ENCODE measurements at regions not wholly inside any gene's neighbourhood (a gene's known extent, or its start where the extent isn't known, plus 50 kb on each side); places are given as distances from the start of the nearest gene placed in this dataset.

DNA sequence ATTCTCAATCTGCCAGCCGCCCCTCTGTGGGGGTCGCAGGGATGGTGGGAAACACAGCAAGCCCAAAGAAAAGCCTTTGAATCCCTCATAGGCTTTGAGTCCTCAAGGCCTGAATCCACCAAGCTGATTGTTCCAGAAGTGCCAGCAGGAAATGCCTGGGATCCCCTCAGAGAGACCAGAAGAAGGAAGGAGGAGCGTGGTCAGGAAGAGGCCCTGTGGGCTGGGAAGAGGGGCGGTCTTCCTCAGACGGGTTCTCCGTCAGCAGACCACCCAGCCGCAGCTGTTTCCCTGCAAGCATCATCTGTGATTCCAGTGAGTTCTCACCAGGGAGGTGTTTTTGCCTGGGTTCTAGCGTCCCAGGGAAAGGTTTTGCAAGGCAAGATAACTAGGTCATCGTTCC lies 190.0 kb upstream of the KLF6 start:
- Histone ChIP-seq H3K4me3 (replicated peaks; ENCODE audit: insufficient read depth, low read length) (no peak overlapping the region), H3K27ac (replicated peaks) (no peak overlapping the region), H3K27me3 (ENCODE audit: insufficient read depth, poor library complexity, severe bottlenecking) (no peaks in the 10 kb centered on the region)
- no peak for TF ChIP-seq CTCF (IDR thresholded peaks at IDR 0.05; ENCODE audit: insufficient read depth, low read length)
- TF ChIP-seq, protein P1, sequence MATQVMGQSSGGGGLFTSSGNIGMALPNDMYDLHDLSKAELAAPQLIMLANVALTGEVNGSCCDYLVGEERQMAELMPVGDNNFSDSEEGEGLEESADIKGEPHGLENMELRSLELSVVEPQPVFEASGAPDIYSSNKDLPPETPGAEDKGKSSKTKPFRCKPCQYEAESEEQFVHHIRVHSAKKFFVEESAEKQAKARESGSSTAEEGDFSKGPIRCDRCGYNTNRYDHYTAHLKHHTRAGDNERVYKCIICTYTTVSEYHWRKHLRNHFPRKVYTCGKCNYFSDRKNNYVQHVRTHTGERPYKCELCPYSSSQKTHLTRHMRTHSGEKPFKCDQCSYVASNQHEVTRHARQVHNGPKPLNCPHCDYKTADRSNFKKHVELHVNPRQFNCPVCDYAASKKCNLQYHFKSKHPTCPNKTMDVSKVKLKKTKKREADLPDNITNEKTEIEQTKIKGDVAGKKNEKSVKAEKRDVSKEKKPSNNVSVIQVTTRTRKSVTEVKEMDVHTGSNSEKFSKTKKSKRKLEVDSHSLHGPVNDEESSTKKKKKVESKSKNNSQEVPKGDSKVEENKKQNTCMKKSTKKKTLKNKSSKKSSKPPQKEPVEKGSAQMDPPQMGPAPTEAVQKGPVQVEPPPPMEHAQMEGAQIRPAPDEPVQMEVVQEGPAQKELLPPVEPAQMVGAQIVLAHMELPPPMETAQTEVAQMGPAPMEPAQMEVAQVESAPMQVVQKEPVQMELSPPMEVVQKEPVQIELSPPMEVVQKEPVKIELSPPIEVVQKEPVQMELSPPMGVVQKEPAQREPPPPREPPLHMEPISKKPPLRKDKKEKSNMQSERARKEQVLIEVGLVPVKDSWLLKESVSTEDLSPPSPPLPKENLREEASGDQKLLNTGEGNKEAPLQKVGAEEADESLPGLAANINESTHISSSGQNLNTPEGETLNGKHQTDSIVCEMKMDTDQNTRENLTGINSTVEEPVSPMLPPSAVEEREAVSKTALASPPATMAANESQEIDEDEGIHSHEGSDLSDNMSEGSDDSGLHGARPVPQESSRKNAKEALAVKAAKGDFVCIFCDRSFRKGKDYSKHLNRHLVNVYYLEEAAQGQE (IDR thresholded peaks at IDR 0.05; ENCODE audit: insufficient replicate concordance, low read depth) = no peak
- no peak for TF ChIP-seq GABPA (IDR thresholded peaks at IDR 0.05; ENCODE audit: low read depth)
- no peak for TF ChIP-seq POLR2AphosphoS5 (IDR thresholded peaks at IDR 0.05; ENCODE audit: low read depth)
- no peak for TF ChIP-seq SPI1 (IDR thresholded peaks at IDR 0.05; ENCODE audit: borderline replicate concordance, low read depth)
- no peak for DNase-seq (ENCODE audit: low read depth in 1 of 2, low spot score in 1 of 2)

- DNase-seq (ENCODE audit: low read depth in 1 of 2, low spot score in 1 of 2) = no peak
These were observed 187.7 kb upstream of the KLF6 start for GRCh38 chr10:3972460-3973301.

GRCh38 chr10:3971713-3972112 lies 186.7 kb upstream of the KLF6 start:
- Histone ChIP-seq H3K27ac (replicated peaks) (no peak overlapping the region), H3K27me3 (ENCODE audit: insufficient read depth, poor library complexity, severe bottlenecking) (no peaks in the 10 kb centered on the region), H3K4me3 (replicated peaks; ENCODE audit: insufficient read depth, low read length) (no peak overlapping the region)
- DNase-seq (ENCODE audit: low read depth in 1 of 2, low spot score in 1 of 2) = no peak
- no peak for TF ChIP-seq SPI1 (IDR thresholded peaks at IDR 0.05; ENCODE audit: borderline replicate concordance, low read depth)
- TF ChIP-seq, protein P1 (IDR thresholded peaks at IDR 0.05; ENCODE audit: insufficient replicate concordance, low read depth) = no peak
- TF ChIP-seq POLR2AphosphoS5 (IDR thresholded peaks at IDR 0.05; ENCODE audit: low read depth) = no peak
- no peak for TF ChIP-seq CTCF (IDR thresholded peaks at IDR 0.05; ENCODE audit: insufficient read depth, low read length)
- TF ChIP-seq GABPA (IDR thresholded peaks at IDR 0.05; ENCODE audit: low read depth) = no peak

More at GRCh38 chr10:3972460-3973301, 187.7 kb upstream of the KLF6 start:
- Histone ChIP-seq H3K27ac (replicated peaks) (no peak overlapping the region), H3K4me3 (replicated peaks; ENCODE audit: insufficient read depth, low read length) (no peak overlapping the region), H3K27me3 (ENCODE audit: insufficient read depth, poor library complexity, severe bottlenecking) (no peaks in the 10 kb centered on the region)
- TF ChIP-seq GABPA (IDR thresholded peaks at IDR 0.05; ENCODE audit: low read depth) = no peak

GRCh38 chr10:3969876-3970666 lies 185.1 kb upstream of the KLF6 start:
- Histone ChIP-seq H3K27ac (replicated peaks) (no peak overlapping the region), H3K4me3 (replicated peaks; ENCODE audit: insufficient read depth, low read length) (no peak overlapping the region), H3K27me3 (ENCODE audit: insufficient read depth, poor library complexity, severe bottlenecking) (no peaks in the 10 kb centered on the region)
- TF ChIP-seq, protein P1 (IDR thresholded peaks at IDR 0.05; ENCODE audit: insufficient replicate concordance, low read depth) = no peak
- TF ChIP-seq SPI1 (IDR thresholded peaks at IDR 0.05; ENCODE audit: borderline replicate concordance, low read depth) = no peak
- TF ChIP-seq CTCF (IDR thresholded peaks at IDR 0.05; ENCODE audit: insufficient read depth, low read length) = no peak
- no peak for TF ChIP-seq POLR2AphosphoS5 (IDR thresholded peaks at IDR 0.05; ENCODE audit: low read depth)
- TF ChIP-seq GABPA (IDR thresholded peaks at IDR 0.05; ENCODE audit: low read depth) = no peak
- DNase-seq (ENCODE audit: low read depth in 1 of 2, low spot score in 1 of 2) = no peak
